Left ventricle myocardium inferior (tissue), 1 donor: ENCODE measurements at regions not wholly inside any gene's neighbourhood (a gene's known extent, or its start where the extent isn't known, plus 50 kb on each side); places are given as distances from the start of the nearest gene placed in this dataset.

ENCODE experiments used
- DNase-seq: peaks from one replicate; pipeline ENCODE4 v3.0.0-alpha.2; 2020
- H3K27ac ChIP-seq: fragments of 200-600 bp; replicated peaks from 2 replicates; pipeline ENCODE4 v1.8.0; 2021
- H3K27me3 ChIP-seq: fragments of 200-600 bp; 2 replicates; pipeline ENCODE4 v1.8.0; 2021; ENCODE audit warnings: low read depth
- H3K36me3 ChIP-seq: fragments of 200-600 bp; 2 replicates; pipeline ENCODE4 v1.8.0; 2021
- H3K4me1 ChIP-seq: fragments of 200-600 bp; 2 replicates; pipeline ENCODE4 v1.8.0; 2021
- H3K4me3 ChIP-seq: fragments of 200-600 bp; 2 replicates; pipeline ENCODE4 v1.8.0; 2021; ENCODE audit warnings: mild to moderate bottlenecking, moderate library complexity
- H3K9me3 ChIP-seq: fragments of 200-600 bp; replicated peaks from 2 replicates; pipeline ENCODE4 v1.8.0; 2021
- CTCF ChIP-seq: fragments of 200-600 bp; IDR thresholded peaks from 2 replicates; pipeline ENCODE4 v1.8.0; 2021; ENCODE audit warnings: antibody characterized with exemption, mild to moderate bottlenecking, borderline replicate concordance
- intact Hi-C: fragments of 100-400 bp; cut with micrococcal nuclease; formaldehyde crosslinking; loops from one replicate; pipeline ENCODE4 v1.11.0; 2022
- donor health status: DM: no; HTN: yes; CAD: no; lungs with severe emphysema.

GRCh38 chr5:68630354-68630753, 414.8 kb downstream of the PIK3R1 start:
- no peak for DNase-seq
- intact Hi-C loops = no loop called here
- Histone ChIP-seq H3K9me3 (no peaks in the 10 kb centered on the region), H3K36me3 (no peaks in the 10 kb centered on the region), H3K27ac (no peak overlapping the region), H3K27me3 (no peaks in the 10 kb centered on the region), H3K4me3 (no peak overlapping the region), H3K4me1 (no peaks in the 10 kb centered on the region)
- no peak for TF ChIP-seq CTCF

- intact Hi-C loops = no loop called here
- Histone ChIP-seq H3K9me3 (no peaks in the 10 kb centered on the region), H3K4me1 (no peaks in the 10 kb centered on the region), H3K27ac (no peak overlapping the region), H3K27me3 (no peaks in the 10 kb centered on the region), H3K36me3 (no peaks in the 10 kb centered on the region), H3K4me3 (no peak overlapping the region)
- no peak for TF ChIP-seq CTCF
- DNase-seq = no peak
Observed at GRCh38 chr5:68631884-68632283, 416.3 kb downstream of the PIK3R1 start.

GRCh38 chr5:68641211-68641610, 425.7 kb downstream of the PIK3R1 start:
- DNase-seq = no peak
- H3K9me3 ChIP-seq = no peaks in the 10 kb centered on the region
- TF ChIP-seq CTCF = no peak
- intact Hi-C loops = no loop called here
- H3K36me3 ChIP-seq = no peaks in the 10 kb centered on the region
- peaks cover 6% of the 10 kb centered on the region for H3K4me1 ChIP-seq
- H3K27me3 ChIP-seq = no peaks in the 10 kb centered on the region
- no peak overlapping the region for H3K4me3 ChIP-seq
- H3K27ac ChIP-seq = no peak overlapping the region

- no peak overlapping the region for H3K4me3 ChIP-seq
- no peaks in the 10 kb centered on the region for H3K27me3 ChIP-seq
- H3K9me3 ChIP-seq = no peaks in the 10 kb centered on the region
- no peaks in the 10 kb centered on the region for H3K36me3 ChIP-seq
- intact Hi-C loops = no loop called here
- peaks cover 12% of the 10 kb centered on the region for H3K4me1 ChIP-seq
- no peak for DNase-seq
- no peak for TF ChIP-seq CTCF
- no peak overlapping the region for H3K27ac ChIP-seq
Observed at GRCh38 chr5:68643064-68643463, 427.5 kb downstream of the PIK3R1 start.

- Histone ChIP-seq H3K36me3 (no peaks in the 10 kb centered on the region), H3K4me1 (peaks cover 12% of the 10 kb centered on the region), H3K4me3 (no peak overlapping the region), H3K9me3 (no peaks in the 10 kb centered on the region), H3K27ac (no peak overlapping the region), H3K27me3 (no peaks in the 10 kb centered on the region)
- intact Hi-C loops = no loop called here
- DNase-seq = no peak
- TF ChIP-seq CTCF = no peak
Observed at GRCh38 chr5:68644971-68645370, 429.4 kb downstream of the PIK3R1 start.

GRCh38 chr5:68646144-68646543, 430.6 kb downstream of the PIK3R1 start:
- H3K9me3 ChIP-seq = no peaks in the 10 kb centered on the region
- H3K4me3 ChIP-seq = no peak overlapping the region
- no peak overlapping the region for H3K27ac ChIP-seq
- H3K4me1 ChIP-seq = peaks cover 12% of the 10 kb centered on the region
- H3K36me3 ChIP-seq = no peaks in the 10 kb centered on the region
- H3K27me3 ChIP-seq = no peaks in the 10 kb centered on the region
- no peak for TF ChIP-seq CTCF
- intact Hi-C loops = no loop called here
- no peak for DNase-seq
